T-cell (primary cell): ENCODE measurements at regions not wholly inside any gene's neighbourhood (a gene's known extent, or its start where the extent isn't known, plus 50 kb on each side); places are given as distances from the start of the nearest gene placed in this dataset.

Experiments used
- ATAC-seq, 4 experiments: fragments of 200-7000 bp in 3 of 4; fragments of 150-1000 bp in 1 of 4; cut with Tn5 transposase; replicated peaks in 1 of 4; 1 replicate in 3 of 4; 2 replicates in 1 of 4; pipeline ENCODE4 v1.10.0; 2021; ENCODE audit warnings: moderate library complexity in 3 of 4, mild to moderate bottlenecking in 2 of 4, moderate number of reproducible peaks in 1 of 4
- CTCF ChIA-PET, 2 donors: fragments of 300-600 bp; sonication (Branson Sonifier 250); formaldehyde crosslinking; loops; one replicate each; lab custom pipeline; 2022; ENCODE audit warnings: antibody characterized with exemption in 2 of 2; lab: Charles Lee
- POLR2A ChIA-PET, 2 donors: fragments of 300-600 bp; sonication (Branson Sonifier 250); formaldehyde crosslinking; loops; one replicate each; lab custom pipeline; 2022; ENCODE audit warnings: antibody characterized with exemption in 2 of 2; lab: Charles Lee
- DNase-seq, 35 experiments: peaks; one replicate each; pipeline versions ENCODE4 v3.0.0 to v3.0.0-alpha.2; 2013 to 2023
- H3K27ac ChIP-seq: one replicate; pipeline ENCODE4 v1.5.1; 2013; ENCODE audit warnings: low read length
- H3K27me3 ChIP-seq, 2 experiments: replicated peaks in 1 of 2; 1 replicate in 1 of 2; 2 replicates in 1 of 2; pipeline versions ENCODE4 v1.6.1 to v1.7.0; 2013; ENCODE audit warnings: low read length in 1 of 2, mixed read lengths in 1 of 2; ENCODE audit not compliant: control insufficient read depth in 2 of 2, insufficient read depth in 2 of 2; ENCODE audit errors: extremely low read depth in 1 of 2
- H3K36me3 ChIP-seq, 2 donors: 1 replicate in 1 of 2; 2 replicates in 1 of 2; pipeline versions ENCODE4 v1.6.1 to v1.7.0; 2013; ENCODE audit warnings: low read length in 1 of 2; ENCODE audit not compliant: control insufficient read depth in 2 of 2, insufficient read depth in 1 of 2; ENCODE audit errors: extremely low read depth in 1 of 2
- H3K4me1 ChIP-seq, 2 experiments: 1 replicate in 1 of 2; 2 replicates in 1 of 2; pipeline versions ENCODE4 v1.6.1 to v1.7.0; 2013; ENCODE audit warnings: low read length in 2 of 2, mixed read lengths in 1 of 2; ENCODE audit not compliant: insufficient read depth in 2 of 2, control insufficient read depth in 1 of 2; ENCODE audit errors: extremely low read depth in 1 of 2
- H3K4me3 ChIP-seq, 2 donors: 1 replicate in 1 of 2; 2 replicates in 1 of 2; pipeline versions ENCODE4 v1.5.1 to v1.7.0; 2013; ENCODE audit warnings: mild to moderate bottlenecking in 2 of 2, low read length in 1 of 2, moderate library complexity in 1 of 2; ENCODE audit not compliant: control insufficient read depth in 1 of 2; ENCODE audit errors: extremely low read depth in 1 of 2
- H3K9me3 ChIP-seq: 2 replicates; pipeline ENCODE4 v1.7.0; 2013
- H3K27ac Mint-ChIP-seq, 2 donors: one replicate each; pipeline ENCODE4 v1.8.0; 2020 to 2021; ENCODE audit warnings: mild to moderate bottlenecking in 2 of 2, mixed read lengths in 2 of 2
- H3K27me3 Mint-ChIP-seq, 2 donors: one replicate each; pipeline ENCODE4 v1.8.0; 2021 to 2022; ENCODE audit warnings: mixed read lengths in 2 of 2
- H3K36me3 Mint-ChIP-seq: one replicate; pipeline ENCODE4 v1.8.0; 2021; ENCODE audit warnings: mixed read lengths
- H3K4me1 Mint-ChIP-seq, 3 donors: one replicate each; pipeline ENCODE4 v1.8.0; 2020 to 2022; ENCODE audit warnings: mixed read lengths in 3 of 3, mild to moderate bottlenecking in 1 of 3
- H3K4me3 Mint-ChIP-seq, 3 donors: one replicate each; pipeline ENCODE4 v1.8.0; 2020 to 2022; ENCODE audit warnings: mild to moderate bottlenecking in 3 of 3, mixed read lengths in 3 of 3, moderate library complexity in 3 of 3
- H3K9me3 Mint-ChIP-seq, 3 donors: one replicate each; pipeline ENCODE4 v1.8.0; 2020 to 2022; ENCODE audit warnings: mixed read lengths in 3 of 3
- whole genome bisulfite sequencing: methylation state at CpG from one replicate; pipeline ENCODE4 v1.1.5; 2013; ENCODE audit warnings: missing lambda C conversion rate; ENCODE audit not compliant: insufficient coverage; 5-methylcytosine and 5-hydroxymethylcytosine counted together

GRCh38 chrX:39725114-39725513 lies 372.6 kb downstream of the BCOR start:
- Mint-ChIP-seq H3K36me3 (no peaks in the 10 kb centered on the region), H3K9me3 (peaks cover 0 to 5% (median 0%) of the 10 kb centered on the region in 3 donors), H3K27ac (no peak overlapping the region), H3K4me1 (peaks cover 0 to 7% (median 5%) of the 10 kb centered on the region in 3 donors), H3K27me3 (peaks cover 0 to 23% of the 10 kb centered on the region in 2 donors), H3K4me3 (no peak overlapping the region)
- no peaks in the 10 kb centered on the region for H3K36me3 ChIP-seq
- no peak overlapping the region for H3K27ac ChIP-seq
- H3K4me3 ChIP-seq = no peak overlapping the region
- 93% methylated on average over 3 of the region's 4 CpGs for WGBS
- DNase-seq (no peak), ATAC-seq (no peak)
- peaks cover 0 to 8% of the 10 kb centered on the region in 2 experiments for H3K27me3 ChIP-seq
- POLR2A ChIA-PET = no interaction called here
- no peaks in the 10 kb centered on the region for H3K9me3 ChIP-seq
- CTCF ChIA-PET = no interaction called here
- H3K4me1 ChIP-seq = peaks cover 0 to 9% of the 10 kb centered on the region in 2 experiments

GRCh38 chrX:39725928-39726619 lies 371.7 kb downstream of the BCOR start:
- no peak overlapping the region for H3K4me3 Mint-ChIP-seq
- no peaks in the 10 kb centered on the region for H3K36me3 ChIP-seq
- 93% methylated on average over 3 of the region's 13 CpGs for WGBS
- H3K27me3 ChIP-seq = peaks cover 0 to 9% of the 10 kb centered on the region in 2 experiments
- H3K27me3 Mint-ChIP-seq = peaks cover 0 to 29% of the 10 kb centered on the region in 2 donors
- H3K9me3 Mint-ChIP-seq = peaks cover 0 to 5% (median 0%) of the 10 kb centered on the region in 3 donors
- no peaks in the 10 kb centered on the region for H3K9me3 ChIP-seq
- peaks cover 0 to 18% of the 10 kb centered on the region in 2 experiments for H3K4me1 ChIP-seq
- POLR2A ChIA-PET = no interaction called here
- no peak overlapping the region for H3K4me3 ChIP-seq
- DNase-seq (no peak), ATAC-seq (no peak)
- H3K36me3 Mint-ChIP-seq = no peaks in the 10 kb centered on the region
- no peak overlapping the region for H3K27ac ChIP-seq
- CTCF ChIA-PET = no interaction called here
- no peak overlapping the region for H3K27ac Mint-ChIP-seq
- peaks cover 7 to 11% (median 10%) of the 10 kb centered on the region in 3 donors for H3K4me1 Mint-ChIP-seq

GRCh38 chrX:39726771-39727170 lies 371.0 kb downstream of the BCOR start:
- H3K36me3 Mint-ChIP-seq = no peaks in the 10 kb centered on the region
- peaks cover 0 to 5% (median 0%) of the 10 kb centered on the region in 3 donors for H3K9me3 Mint-ChIP-seq
- H3K4me3 ChIP-seq = no peak overlapping the region
- peaks cover 0 to 9% of the 10 kb centered on the region in 2 experiments for H3K27me3 ChIP-seq
- CTCF ChIA-PET = no interaction called here
- no peaks in the 10 kb centered on the region for H3K36me3 ChIP-seq
- DNase-seq (no peak), ATAC-seq (no peak)
- POLR2A ChIA-PET = no interaction called here
- peaks cover 8 to 11% (median 10%) of the 10 kb centered on the region in 3 donors for H3K4me1 Mint-ChIP-seq
- no peak overlapping the region for H3K27ac Mint-ChIP-seq
- H3K9me3 ChIP-seq = no peaks in the 10 kb centered on the region
- no CpG with 5 or more reads among the region's 3 CpGs for WGBS
- H3K27me3 Mint-ChIP-seq = peaks cover 0 to 29% of the 10 kb centered on the region in 2 donors
- H3K4me3 Mint-ChIP-seq = no peak overlapping the region
- H3K4me1 ChIP-seq = peaks cover 0 to 21% of the 10 kb centered on the region in 2 experiments
- H3K27ac ChIP-seq = no peak overlapping the region

GRCh38 chrX:39728025-39728424 lies 369.7 kb downstream of the BCOR start:
- no peaks in the 10 kb centered on the region for H3K36me3 Mint-ChIP-seq
- no peak for DNase-seq
- ATAC-seq = no peak
- H3K9me3 Mint-ChIP-seq = peaks cover 0 to 5% (median 0%) of the 10 kb centered on the region in 3 donors
- H3K27ac Mint-ChIP-seq = no peak overlapping the region
- H3K4me1 Mint-ChIP-seq = peaks cover 8 to 11% (median 10%) of the 10 kb centered on the region in 3 donors
- Histone ChIP-seq H3K27me3 (peaks cover 0 to 9% of the 10 kb centered on the region in 2 experiments), H3K4me1 (peaks cover 0 to 21% of the 10 kb centered on the region in 2 experiments), H3K9me3 (no peaks in the 10 kb centered on the region), H3K27ac (no peak overlapping the region), H3K36me3 (no peaks in the 10 kb centered on the region), H3K4me3 (no peak overlapping the region)
- H3K27me3 Mint-ChIP-seq = peaks cover 0 to 34% of the 10 kb centered on the region in 2 donors
- H3K4me3 Mint-ChIP-seq = no peak overlapping the region
- WGBS = no CpG with 5 or more reads among the region's 4 CpGs
- ChIA-PET POLR2A (no interaction called here), CTCF (no interaction called here)

GRCh38 chrX:39728852-39729598 lies 368.7 kb downstream of the BCOR start:
- 90% methylated on average over 2 of the region's 6 CpGs for WGBS

GRCh38 chrX:39729981-39730661 lies 367.6 kb downstream of the BCOR start:
- Histone ChIP-seq H3K27ac (no peak overlapping the region), H3K4me1 (peaks cover 0 to 14% of the 10 kb centered on the region in 2 experiments), H3K27me3 (peaks cover 0 to 9% of the 10 kb centered on the region in 2 experiments), H3K4me3 (no peak overlapping the region), H3K9me3 (no peaks in the 10 kb centered on the region), H3K36me3 (no peaks in the 10 kb centered on the region)
- Mint-ChIP-seq H3K27ac (no peak overlapping the region), H3K27me3 (peaks cover 0 to 24% of the 10 kb centered on the region in 2 donors), H3K4me3 (peak overlapping the region in 1 of 3 donors; percentile 48), H3K4me1 (peaks cover 5 to 8% (median 5%) of the 10 kb centered on the region in 3 donors), H3K9me3 (peaks cover 0 to 5% (median 0%) of the 10 kb centered on the region in 3 donors), H3K36me3 (no peaks in the 10 kb centered on the region)
- ATAC-seq (no peak), DNase-seq (no peak)
- no CpG with 5 or more reads among the region's 21 CpGs for WGBS
- CTCF ChIA-PET = interaction anchor here in 1 of 2 donors (0.6 to 1.9 kb wide), 3 partner anchors 13 to 809 kb away, joined by 3 to 6 read pairs (median 4); no protein-coding TSS in a partner anchor
- POLR2A ChIA-PET = no interaction called here

More at GRCh38 chrX:39728852-39729598, 368.7 kb downstream of the BCOR start:
- POLR2A ChIA-PET = interaction anchor here in 1 of 2 donors (0.6 kb wide), 1 partner anchor 549 kb away, joined by 3 read pairs; no protein-coding TSS in a partner anchor
- ATAC-seq (no peak), DNase-seq (no peak)
- H3K4me1 ChIP-seq = peaks cover 0 to 21% of the 10 kb centered on the region in 2 experiments
- Mint-ChIP-seq H3K27ac (no peak overlapping the region), H3K27me3 (peaks cover 0 to 27% of the 10 kb centered on the region in 2 donors), H3K4me3 (no peak overlapping the region), H3K9me3 (peaks cover 0 to 5% (median 0%) of the 10 kb centered on the region in 3 donors), H3K4me1 (peaks cover 8 to 11% (median 10%) of the 10 kb centered on the region in 3 donors), H3K36me3 (no peaks in the 10 kb centered on the region)
- H3K9me3 ChIP-seq = no peaks in the 10 kb centered on the region
- H3K36me3 ChIP-seq = no peaks in the 10 kb centered on the region
- no peak overlapping the region for H3K27ac ChIP-seq
- no peak overlapping the region for H3K4me3 ChIP-seq
- CTCF ChIA-PET = no interaction called here
- H3K27me3 ChIP-seq = peaks cover 0 to 9% of the 10 kb centered on the region in 2 experiments
